Liver (tissue), 8 donors: ENCODE measurements at regions not wholly inside any gene's neighbourhood (a gene's known extent, or its start where the extent isn't known, plus 50 kb on each side); places are given as distances from the start of the nearest gene placed in this dataset.

Experiments
- DNase-seq: peaks from one replicate; pipeline ENCODE4 v3.0.0-alpha.2; 2017; ENCODE audit warnings: low spot score
- H3K27ac ChIP-seq, 2 donors: one replicate each; pipeline ENCODE4 v1.7.0; 2013; ENCODE audit warnings: inconsistent platforms in 2 of 2, low read length in 2 of 2, control low read depth in 1 of 2, low read depth in 1 of 2, mild to moderate bottlenecking in 1 of 2
- H3K27me3 ChIP-seq, 4 donors: one replicate each; pipeline versions ENCODE4 v1.6.1 to v1.7.0; 2013; ENCODE audit warnings: low read length in 3 of 4, inconsistent platforms in 1 of 4, mild to moderate bottlenecking in 1 of 4, moderate library complexity in 1 of 4; ENCODE audit not compliant: control insufficient read depth in 4 of 4, insufficient read depth in 4 of 4
- H3K36me3 ChIP-seq, 4 donors: one replicate each; pipeline versions ENCODE4 v1.6.1 to v1.7.0; 2013; ENCODE audit warnings: low read length in 3 of 4, mild to moderate bottlenecking in 3 of 4, low read depth in 1 of 4, moderate library complexity in 1 of 4; ENCODE audit not compliant: control insufficient read depth in 4 of 4, insufficient read depth in 3 of 4
- H3K4me1 ChIP-seq, 4 donors: one replicate each; pipeline versions ENCODE4 v1.6.1 to v1.7.0; 2013; ENCODE audit warnings: low read length in 3 of 4, mild to moderate bottlenecking in 3 of 4, moderate library complexity in 1 of 4; ENCODE audit not compliant: control insufficient read depth in 4 of 4, insufficient read depth in 4 of 4
- H3K4me3 ChIP-seq, 3 donors: one replicate each; pipeline versions ENCODE4 v1.6.1 to v1.7.0; 2013; ENCODE audit warnings: low read length in 3 of 3, control low read depth in 1 of 3, low read depth in 1 of 3, mild to moderate bottlenecking in 1 of 3
- H3K9ac ChIP-seq, 2 donors: one replicate each; pipeline ENCODE4 v1.7.0; 2013; ENCODE audit warnings: low read length in 2 of 2, mild to moderate bottlenecking in 2 of 2, moderate library complexity in 2 of 2, control low read depth in 1 of 2, low read depth in 1 of 2
- H3K9me3 ChIP-seq, 4 donors: one replicate each; pipeline versions ENCODE4 v1.6.1 to v1.7.0; 2013; ENCODE audit warnings: low read length in 3 of 4; ENCODE audit not compliant: control insufficient read depth in 4 of 4
- ATF3 ChIP-seq: IDR thresholded peaks from 2 replicates; pipeline ENCODE4 v1.6.1; 2016; ENCODE audit warnings: antibody characterized with exemption
- CTCF ChIP-seq: fragments of 150-350 bp; IDR thresholded peaks from 2 replicates; pipeline ENCODE4 v1.5.1; 2017; ENCODE audit warnings: improper control_type of control experiment, low read depth, low read length; ENCODE audit not compliant: missing input control
- EGR1 ChIP-seq, 2 donors: IDR thresholded peaks; 2 replicates each; pipeline ENCODE4 v1.6.1; 2016 to 2018; ENCODE audit warnings: antibody characterized with exemption in 2 of 2, low read depth in 2 of 2
- FOXA1 ChIP-seq: IDR thresholded peaks from 2 replicates; pipeline ENCODE4 v1.6.1; 2016; ENCODE audit warnings: antibody characterized with exemption
- FOXA2 ChIP-seq: IDR thresholded peaks from 2 replicates; pipeline ENCODE4 v1.6.1; 2016; ENCODE audit warnings: antibody characterized with exemption
- GABPA ChIP-seq, 2 donors: IDR thresholded peaks in 1 of 2; conservative IDR thresholded peaks in 1 of 2; 2 replicates each; pipeline ENCODE4 v1.6.1; 2016; ENCODE audit warnings: antibody characterized with exemption in 2 of 2, mild to moderate bottlenecking in 1 of 2, moderate library complexity in 1 of 2
- HNF4A ChIP-seq, 2 donors: conservative IDR thresholded peaks; 2 replicates each; pipeline ENCODE4 v1.6.1; 2016; ENCODE audit warnings: antibody characterized with exemption in 2 of 2, mild to moderate bottlenecking in 2 of 2
- HNF4G ChIP-seq: IDR thresholded peaks from 2 replicates; pipeline ENCODE4 v1.6.1; 2016; ENCODE audit warnings: antibody characterized with exemption
- JUND ChIP-seq, 2 donors: IDR thresholded peaks; 2 replicates each; pipeline ENCODE4 v1.6.1; 2016; ENCODE audit warnings: antibody characterized with exemption in 2 of 2
- MAX ChIP-seq: IDR thresholded peaks from 2 replicates; pipeline ENCODE4 v1.6.1; 2016; ENCODE audit warnings: antibody characterized with exemption
- NR2F2 ChIP-seq: IDR thresholded peaks from 2 replicates; pipeline ENCODE4 v1.6.1; 2016; ENCODE audit warnings: antibody characterized with exemption
- RAD21 ChIP-seq, 2 donors: IDR thresholded peaks; 2 replicates each; pipeline ENCODE4 v1.6.1; 2016; ENCODE audit warnings: antibody characterized with exemption in 2 of 2, mild to moderate bottlenecking in 2 of 2
- REST ChIP-seq: IDR thresholded peaks from 2 replicates; pipeline ENCODE4 v1.6.1; 2016; ENCODE audit warnings: antibody characterized with exemption, mild to moderate bottlenecking
- RXRA ChIP-seq, 2 donors: IDR thresholded peaks; 2 replicates each; pipeline ENCODE4 v1.6.1; 2017 to 2018; ENCODE audit warnings: antibody characterized with exemption in 2 of 2, mild to moderate bottlenecking in 1 of 2
- SP1 ChIP-seq: IDR thresholded peaks from 2 replicates; pipeline ENCODE4 v1.6.1; 2018; ENCODE audit warnings: antibody characterized with exemption, mild to moderate bottlenecking
- TAF1 ChIP-seq: conservative IDR thresholded peaks from 2 replicates; pipeline ENCODE4 v1.6.1; 2016; ENCODE audit warnings: antibody characterized with exemption, mild to moderate bottlenecking
- YY1 ChIP-seq: IDR thresholded peaks from 2 replicates; pipeline ENCODE4 v1.6.1; 2016; ENCODE audit warnings: antibody characterized with exemption, mild to moderate bottlenecking
- ZBTB33 ChIP-seq: IDR thresholded peaks from 2 replicates; pipeline ENCODE4 v1.6.1; 2016; ENCODE audit warnings: antibody characterized with exemption
- WGBS: extraction: QIAGEN DNeasy Blood & Tissue Kit; methylation state at CpG from one replicate; pipeline ENCODE4 v1.1.7; 2013; 5-methylcytosine and 5-hydroxymethylcytosine counted together
- donor health status: healthy.
- donor health status: healthy.
- donor health status: healthy.
- donor health status: healthy.
- donor health status: healthy.

GRCh38 chr1:220451532-220451931, 76.4 kb upstream of the MARK1 start:
- Histone ChIP-seq H3K4me1 (no peaks in the 10 kb centered on the region), H3K4me3 (no peak overlapping the region), H3K9ac (no peak overlapping the region), H3K27me3 (peaks cover 0 to 7% (median 1%) of the 10 kb centered on the region in 4 donors), H3K36me3 (no peaks in the 10 kb centered on the region), H3K9me3 (peaks cover 0 to 2% (median 0%) of the 10 kb centered on the region in 4 donors), H3K27ac (no peak overlapping the region)
- no peak for TF ChIP-seq MAX
- no peak for TF ChIP-seq REST
- no peak for TF ChIP-seq GABPA (IDR thresholded peaks at IDR 0.05 in 1 of 2, conservative IDR thresholded peaks at IDR 0.05 in 1 of 2)
- TF ChIP-seq HNF4G: no peak
- no peak for TF ChIP-seq FOXA1
- no peak for TF ChIP-seq TAF1
- no peak for TF ChIP-seq SP1
- TF ChIP-seq HNF4A (conservative IDR thresholded peaks at IDR 0.05): no peak
- TF ChIP-seq EGR1 (IDR thresholded peaks at IDR 0.05; ENCODE audit: low read depth in 2 of 2): no peak
- no peak for TF ChIP-seq JUND (IDR thresholded peaks at IDR 0.05)
- no peak for TF ChIP-seq ZBTB33
- TF ChIP-seq YY1: no peak
- no peak for TF ChIP-seq RAD21 (IDR thresholded peaks at IDR 0.05)
- TF ChIP-seq NR2F2: no peak
- TF ChIP-seq ATF3: no peak
- TF ChIP-seq FOXA2: no peak
- no peak for TF ChIP-seq RXRA (IDR thresholded peaks at IDR 0.05)
- no peak for TF ChIP-seq CTCF
- WGBS: 31% methylated on average over 4 of the region's 4 CpGs
- DNase-seq: no peak
